Keratinocyte (primary cell): ENCODE measurements at regions not wholly inside any gene's neighbourhood (a gene's known extent, or its start where the extent isn't known, plus 50 kb on each side); places are given as distances from the start of the nearest gene placed in this dataset.

Source experiments
- DNase-seq: peaks from one replicate; pipeline ENCODE4 v3.0.0-alpha.2; 2011; ENCODE audit warnings: low read depth, missing footprints, low spot score
- FAIRE-seq: peaks from 2 replicates; lab custom pipeline; 2011; peaks lifted over from hg19 to GRCh38; lab: Jason Lieb, UNC
- H2AFZ ChIP-seq: 2 replicates; pipeline ENCODE4 v1.6.0; 2012; ENCODE audit warnings: low read length, control low read depth, inconsistent platforms; ENCODE audit not compliant: control insufficient read depth
- H3K27ac ChIP-seq: 2 replicates; pipeline ENCODE4 v1.5.1; 2011; ENCODE audit warnings: low read length; ENCODE audit not compliant: control insufficient read depth, insufficient read depth
- H3K27me3 ChIP-seq: 3 replicates; pipeline ENCODE4 v1.6.0; 2011; ENCODE audit warnings: low read length; ENCODE audit not compliant: control insufficient read depth, insufficient read depth; ENCODE audit errors: extremely low read depth
- H3K36me3 ChIP-seq, 2 experiments: 2 replicates in 1 of 2; 3 replicates in 1 of 2; pipeline ENCODE4 v1.5.1; 2011; ENCODE audit warnings: low read length in 2 of 2, mild to moderate bottlenecking in 1 of 2; ENCODE audit not compliant: control insufficient read depth in 2 of 2, insufficient read depth in 2 of 2; ENCODE audit errors: extremely low read depth in 1 of 2
- H3K4me1 ChIP-seq: 3 replicates; pipeline ENCODE4 v1.5.1; 2011; ENCODE audit warnings: low read length; ENCODE audit not compliant: control insufficient read depth, insufficient read depth; ENCODE audit errors: extremely low read depth
- H3K4me2 ChIP-seq: 3 replicates; pipeline ENCODE4 v1.6.0; 2011; ENCODE audit warnings: low read depth, low read length; ENCODE audit not compliant: control insufficient read depth, insufficient read depth; ENCODE audit errors: extremely low read depth
- H3K4me3 ChIP-seq, 3 experiments: fragments of 200-600 bp in 1 of 3; sonication (generic) in 1 of 3; 2 replicates in 2 of 3; 3 replicates in 1 of 3; pipeline ENCODE4 v1.5.1; 2011 to 2016; ENCODE audit warnings: low read length in 3 of 3, mild to moderate bottlenecking in 3 of 3, control low read depth in 2 of 3, inconsistent platforms in 1 of 3, low read depth in 1 of 3, mixed read lengths in 1 of 3, mixed run types in 1 of 3, moderate library complexity in 1 of 3; ENCODE audit not compliant: control insufficient read depth in 2 of 3, insufficient read depth in 2 of 3; ENCODE audit errors: extremely low read depth in 1 of 3
- H3K79me2 ChIP-seq: 2 replicates; pipeline ENCODE4 v1.6.0; 2012; ENCODE audit warnings: low read length; ENCODE audit not compliant: control insufficient read depth, insufficient read depth
- H3K9ac ChIP-seq: 3 replicates; pipeline ENCODE4 v1.6.0; 2011; ENCODE audit warnings: low read length; ENCODE audit not compliant: control insufficient read depth, insufficient read depth; ENCODE audit errors: extremely low read depth
- H3K9me1 ChIP-seq: 3 replicates; pipeline ENCODE4 v1.6.0; 2011; ENCODE audit warnings: low read length; ENCODE audit not compliant: control insufficient read depth, insufficient read depth; ENCODE audit errors: extremely low read depth
- H3K9me3 ChIP-seq: 2 replicates; pipeline ENCODE4 v1.5.1; 2012; ENCODE audit warnings: low read depth, low read length; ENCODE audit not compliant: control insufficient read depth
- H4K20me1 ChIP-seq: 3 replicates; pipeline ENCODE4 v1.6.0; 2011; ENCODE audit warnings: low read length; ENCODE audit not compliant: control insufficient read depth, insufficient read depth; ENCODE audit errors: extremely low read depth
- CTCF ChIP-seq, 3 experiments: IDR thresholded peaks in 1 of 3; conservative IDR thresholded peaks in 1 of 3; optimal IDR thresholded peaks in 1 of 3; 2 replicates in 2 of 3; 3 replicates in 1 of 3; pipeline versions ENCODE3 to v1.5.1; 2011; ENCODE audit warnings: low read length in 3 of 3, mild to moderate bottlenecking in 3 of 3, moderate library complexity in 2 of 3, control low read depth in 1 of 3, inconsistent platforms in 1 of 3; ENCODE audit not compliant: insufficient read depth in 2 of 3; ENCODE audit errors: extremely low read depth in 1 of 3
- EZH2 ChIP-seq: IDR thresholded peaks from one replicate; pipeline ENCODE4 v1.6.1; 2012; ENCODE audit warnings: inconsistent platforms, mild to moderate bottlenecking, low read length, moderate library complexity
- dilution Hi-C: fragments of 300-500 bp; cut with MboI; formaldehyde crosslinking; loops from one replicate; pipeline ENCODE4 v1.7.0; 2020; ENCODE audit warnings: low sequenced_read_pairs; ENCODE audit not compliant: extremely low pct_ligation_motif_present

- H2AFZ ChIP-seq = no peak overlapping the region
- no peak overlapping the region for H3K4me3 ChIP-seq
- no peak overlapping the region for H3K4me2 ChIP-seq
- no peak overlapping the region for H3K27ac ChIP-seq
- DNase-seq (no peak), FAIRE-seq (no peak)
- H3K27me3 ChIP-seq = no peaks in the 10 kb centered on the region
- no peaks in the 10 kb centered on the region for H4K20me1 ChIP-seq
- no peaks in the 10 kb centered on the region for H3K36me3 ChIP-seq
- no peaks in the 10 kb centered on the region for H3K9me3 ChIP-seq
- H3K9ac ChIP-seq = no peak overlapping the region
- no peaks in the 10 kb centered on the region for H3K79me2 ChIP-seq
- dilution Hi-C loops = no loop called here
- no peaks in the 10 kb centered on the region for H3K9me1 ChIP-seq
- TF ChIP-seq CTCF (optimal IDR thresholded peaks at IDR 0.05 in 1 of 3, IDR thresholded peaks at IDR 0.05 in 1 of 3, conservative IDR thresholded peaks at IDR 0.05 in 1 of 3; ENCODE audit: extremely low read depth in 1 of 3, insufficient read depth in 2 of 3, low read length in 3 of 3) (no peak), EZH2 (no peak)
- H3K4me1 ChIP-seq = peaks cover 10% of the 10 kb centered on the region
Measured at GRCh38 chr6:139447656-139447975, 73.2 kb upstream of the CITED2 start.

GRCh38 chr6:139446768-139447655, 72.6 kb upstream of the CITED2 start:
- TF ChIP-seq CTCF (optimal IDR thresholded peaks at IDR 0.05 in 1 of 3, IDR thresholded peaks at IDR 0.05 in 1 of 3, conservative IDR thresholded peaks at IDR 0.05 in 1 of 3; ENCODE audit: extremely low read depth in 1 of 3, insufficient read depth in 2 of 3, low read length in 3 of 3) (no peak), EZH2 (no peak)
- no peak overlapping the region for H2AFZ ChIP-seq

More at GRCh38 chr6:139446768-139447655, 72.6 kb upstream of the CITED2 start:
- H3K9me3 ChIP-seq = no peaks in the 10 kb centered on the region
- H3K27me3 ChIP-seq = no peaks in the 10 kb centered on the region
- FAIRE-seq (no peak), DNase-seq (no peak)
- no peaks in the 10 kb centered on the region for H4K20me1 ChIP-seq
- no peaks in the 10 kb centered on the region for H3K79me2 ChIP-seq
- H3K9me1 ChIP-seq = no peaks in the 10 kb centered on the region
- H3K4me3 ChIP-seq = no peak overlapping the region
- peaks cover 4% of the 10 kb centered on the region for H3K4me1 ChIP-seq
- H3K36me3 ChIP-seq = no peaks in the 10 kb centered on the region
- H3K27ac ChIP-seq = no peak overlapping the region
- H3K4me2 ChIP-seq = no peak overlapping the region
- no peak overlapping the region for H3K9ac ChIP-seq
- dilution Hi-C loops = no loop called here
